ENCODE measurements at regions not wholly inside any gene's neighbourhood (a gene's known extent, or its start where the extent isn't known, plus 50 kb on each side); places are given as distances from the start of the nearest gene placed in this dataset.

DNA sequence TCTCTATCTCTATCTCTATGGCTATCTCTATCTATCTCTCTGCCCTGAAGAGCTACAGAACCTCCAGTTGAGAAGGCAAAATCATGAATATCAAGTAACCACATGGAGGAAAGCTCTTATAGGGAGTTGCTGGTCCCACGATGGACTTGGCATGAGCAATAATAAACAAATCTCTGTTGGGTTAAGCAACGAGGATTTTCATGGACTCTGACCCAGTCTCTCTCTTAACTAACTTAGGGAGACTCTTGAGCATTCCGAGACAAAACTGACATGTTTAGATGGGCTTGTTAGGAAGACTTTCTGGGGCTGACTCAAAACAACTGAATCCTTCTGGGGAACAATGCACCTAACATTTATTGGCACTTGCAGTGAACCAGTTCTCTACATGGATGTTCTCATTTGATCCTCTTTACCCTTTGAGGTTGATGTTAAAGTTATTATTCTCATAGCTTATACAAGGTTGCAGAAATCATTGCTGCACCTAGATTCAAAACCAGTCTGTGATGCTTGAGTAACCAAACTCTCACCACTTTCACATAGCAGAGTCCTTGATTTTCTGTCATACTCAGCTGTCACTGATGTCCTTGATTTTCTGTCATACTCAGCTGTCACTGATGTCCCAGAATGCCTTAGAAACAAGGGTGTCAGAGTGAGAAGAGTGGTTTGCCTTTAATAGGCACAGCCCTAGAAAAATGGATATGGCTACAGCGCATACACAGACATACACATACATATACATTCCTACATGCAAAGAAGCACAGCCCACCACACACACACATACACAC lies 354.6 kb upstream of the MAF start:
- H4K20me1 ChIP-seq (ENCODE audit: control insufficient read depth, insufficient read depth, low read length, poor library complexity, severe bottlenecking), result no peaks in the 10 kb centered on the region
- Mint-ChIP-seq H3K4me1 (no peaks in the 10 kb centered on the region), H3K27ac (no peak overlapping the region), H3K4me3 (no peak overlapping the region), H3K9me3 (ENCODE audit: insufficient read depth) (peaks cover 1% of the 10 kb centered on the region), H3K27me3 (peaks cover 4% of the 10 kb centered on the region)
- ChIA-PET POLR2A (no interaction called here), CTCF (no interaction called here)
- no peak overlapping the region for H3K4me2 ChIP-seq (replicated peaks; ENCODE audit: low read depth, low read length, poor library complexity, severe bottlenecking)
- H3K27ac ChIP-seq (ENCODE audit: low read length in 2 of 2), result no peak overlapping the region
- no peaks in the 10 kb centered on the region for H3K9me3 ChIP-seq (ENCODE audit: control extremely low read depth in 1 of 3, control insufficient read depth in 2 of 3, insufficient read depth in 1 of 3, low read length in 2 of 3)
- intact Hi-C loops (cut with micrococcal nuclease), result no loop called here
- no peaks in the 10 kb centered on the region for H3K36me3 ChIP-seq (replicated peaks in 1 of 2; ENCODE audit: control extremely low read depth in 1 of 2, control insufficient read depth in 1 of 2, extremely low read depth in 1 of 2, insufficient read depth in 2 of 2, low read length in 1 of 2)
- DNase-seq (no peak), ATAC-seq (ENCODE audit: low read depth) (no peak)
- no peaks in the 10 kb centered on the region for H3K27me3 ChIP-seq (replicated peaks in 1 of 4; ENCODE audit: control extremely low read depth in 1 of 4, control insufficient read depth in 3 of 4, insufficient read depth in 4 of 4, low read length in 3 of 4)
- no peak overlapping the region for H3K9ac ChIP-seq (ENCODE audit: low read length)
- H3K79me2 ChIP-seq (ENCODE audit: control insufficient read depth, insufficient read depth, low read length), result no peaks in the 10 kb centered on the region
- H3K4me3 ChIP-seq (ENCODE audit: control extremely low read depth in 1 of 5, extremely low read depth in 1 of 5, insufficient read depth in 1 of 5, low read depth in 2 of 5, low read length in 4 of 5), result no peak overlapping the region
- TF ChIP-seq, protein P1, sequence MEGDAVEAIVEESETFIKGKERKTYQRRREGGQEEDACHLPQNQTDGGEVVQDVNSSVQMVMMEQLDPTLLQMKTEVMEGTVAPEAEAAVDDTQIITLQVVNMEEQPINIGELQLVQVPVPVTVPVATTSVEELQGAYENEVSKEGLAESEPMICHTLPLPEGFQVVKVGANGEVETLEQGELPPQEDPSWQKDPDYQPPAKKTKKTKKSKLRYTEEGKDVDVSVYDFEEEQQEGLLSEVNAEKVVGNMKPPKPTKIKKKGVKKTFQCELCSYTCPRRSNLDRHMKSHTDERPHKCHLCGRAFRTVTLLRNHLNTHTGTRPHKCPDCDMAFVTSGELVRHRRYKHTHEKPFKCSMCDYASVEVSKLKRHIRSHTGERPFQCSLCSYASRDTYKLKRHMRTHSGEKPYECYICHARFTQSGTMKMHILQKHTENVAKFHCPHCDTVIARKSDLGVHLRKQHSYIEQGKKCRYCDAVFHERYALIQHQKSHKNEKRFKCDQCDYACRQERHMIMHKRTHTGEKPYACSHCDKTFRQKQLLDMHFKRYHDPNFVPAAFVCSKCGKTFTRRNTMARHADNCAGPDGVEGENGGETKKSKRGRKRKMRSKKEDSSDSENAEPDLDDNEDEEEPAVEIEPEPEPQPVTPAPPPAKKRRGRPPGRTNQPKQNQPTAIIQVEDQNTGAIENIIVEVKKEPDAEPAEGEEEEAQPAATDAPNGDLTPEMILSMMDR (IDR thresholded peaks at IDR 0.05), result no peak
- no peak for TF ChIP-seq EZH2 (IDR thresholded peaks at IDR 0.05; ENCODE audit: borderline replicate concordance, insufficient read depth, low read depth, low read length, poor library complexity, severe bottlenecking)
- H3K4me1 ChIP-seq (ENCODE audit: control insufficient read depth in 2 of 2, insufficient read depth in 2 of 2, low read length in 2 of 2), result no peaks in the 10 kb centered on the region
- WGBS (ENCODE audit: insufficient coverage), result 90% methylated on average over 2 of the region's 4 CpGs
- no peak overlapping the region for H2AFZ ChIP-seq (ENCODE audit: insufficient read depth, low read depth, low read length, poor library complexity, severe bottlenecking)

DNA sequence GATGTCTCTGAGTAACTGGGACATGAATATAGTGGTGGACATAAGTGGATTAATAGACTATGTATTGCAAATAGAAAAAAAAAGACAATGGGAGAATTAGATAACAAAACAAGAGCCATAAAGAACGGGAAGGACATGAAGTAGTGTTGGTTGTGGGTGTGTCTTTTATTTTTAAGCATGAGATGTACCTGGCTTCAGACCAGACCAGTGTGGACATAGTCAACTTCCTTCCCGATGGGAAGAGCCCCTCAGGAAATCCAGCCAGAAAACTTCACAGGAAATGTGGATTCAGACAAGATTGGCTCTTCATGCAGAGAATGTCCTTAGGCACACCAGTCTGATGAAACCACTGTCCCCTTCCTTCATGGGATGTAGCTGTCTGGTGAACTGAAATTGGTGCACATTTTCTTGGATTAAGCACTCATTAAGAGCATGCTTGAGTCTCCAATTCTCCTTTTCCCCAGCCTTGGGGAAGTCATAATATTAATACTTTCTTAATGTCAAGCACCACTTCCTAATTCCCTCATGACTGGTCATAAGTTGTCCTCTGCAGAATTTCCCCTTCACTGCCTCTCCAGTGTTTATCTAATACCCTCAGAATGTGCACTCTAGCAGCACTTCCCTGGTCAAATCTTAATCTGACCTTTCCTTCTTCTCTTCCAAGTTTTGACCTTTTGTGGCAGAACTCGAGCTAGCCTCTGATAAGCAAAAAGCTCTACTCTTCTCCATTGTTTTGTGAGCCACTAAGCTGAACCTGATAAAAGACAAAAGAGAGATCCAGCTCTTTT lies 350.6 kb upstream of the MAF start:
- ATAC-seq (ENCODE audit: low read depth) (no peak), DNase-seq (no peak)
- Histone ChIP-seq H3K4me2 (replicated peaks; ENCODE audit: low read depth, low read length, poor library complexity, severe bottlenecking) (no peak overlapping the region), H4K20me1 (ENCODE audit: control insufficient read depth, insufficient read depth, low read length, poor library complexity, severe bottlenecking) (no peaks in the 10 kb centered on the region), H3K27me3 (replicated peaks in 1 of 4; ENCODE audit: control extremely low read depth in 1 of 4, control insufficient read depth in 3 of 4, insufficient read depth in 4 of 4, low read length in 3 of 4) (no peaks in the 10 kb centered on the region), H3K9me3 (ENCODE audit: control extremely low read depth in 1 of 3, control insufficient read depth in 2 of 3, insufficient read depth in 1 of 3, low read length in 2 of 3) (no peaks in the 10 kb centered on the region), H3K27ac (ENCODE audit: low read length in 2 of 2) (no peak overlapping the region), H3K36me3 (replicated peaks in 1 of 2; ENCODE audit: control extremely low read depth in 1 of 2, control insufficient read depth in 1 of 2, extremely low read depth in 1 of 2, insufficient read depth in 2 of 2, low read length in 1 of 2) (no peaks in the 10 kb centered on the region), H3K4me1 (ENCODE audit: control insufficient read depth in 2 of 2, insufficient read depth in 2 of 2, low read length in 2 of 2) (no peaks in the 10 kb centered on the region), H3K4me3 (ENCODE audit: control extremely low read depth in 1 of 5, extremely low read depth in 1 of 5, insufficient read depth in 1 of 5, low read depth in 2 of 5, low read length in 4 of 5) (no peak overlapping the region), H3K9ac (ENCODE audit: low read length) (no peak overlapping the region), H2AFZ (ENCODE audit: insufficient read depth, low read depth, low read length, poor library complexity, severe bottlenecking) (no peak overlapping the region), H3K79me2 (ENCODE audit: control insufficient read depth, insufficient read depth, low read length) (no peaks in the 10 kb centered on the region)
- ChIA-PET CTCF (no interaction called here), POLR2A (no interaction called here)
- no peak for TF ChIP-seq EZH2 (IDR thresholded peaks at IDR 0.05; ENCODE audit: borderline replicate concordance, insufficient read depth, low read depth, low read length, poor library complexity, severe bottlenecking)
- TF ChIP-seq, protein P1 (IDR thresholded peaks at IDR 0.05), result no peak
- Mint-ChIP-seq H3K4me3 (no peak overlapping the region), H3K27ac (no peak overlapping the region), H3K27me3 (peaks cover 5% of the 10 kb centered on the region), H3K9me3 (ENCODE audit: insufficient read depth) (no peaks in the 10 kb centered on the region), H3K4me1 (no peaks in the 10 kb centered on the region)
- WGBS (ENCODE audit: insufficient coverage), result 71% methylated on average over 3 of the region's 3 CpGs
- intact Hi-C loops (cut with micrococcal nuclease), result no loop called here
